ENCODE measurements at regions not wholly inside any gene's neighbourhood (a gene's known extent, or its start where the extent isn't known, plus 50 kb on each side); places are given as distances from the start of the nearest gene placed in this dataset.

DNA sequence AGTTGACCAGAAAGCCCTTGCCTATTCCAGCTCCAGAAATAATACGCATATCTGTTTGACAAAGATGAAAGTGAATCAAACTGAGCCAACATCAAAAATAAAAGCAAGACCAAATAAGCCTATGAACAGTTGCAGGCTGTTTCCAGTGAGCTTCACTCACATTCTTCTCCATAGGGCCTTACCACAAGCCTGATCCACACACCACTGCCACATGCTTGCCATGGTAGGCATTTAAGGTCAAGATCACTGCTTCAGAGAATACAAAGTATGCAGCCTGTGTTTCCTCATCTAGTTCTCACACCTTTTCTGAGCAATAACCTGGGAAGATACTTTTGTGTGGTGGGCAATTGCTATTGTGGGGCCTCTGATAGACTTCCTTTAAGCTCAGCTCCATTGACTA is 1060.2 kb downstream of the CDH11 start:
- Histone ChIP-seq H3K9me2 (replicated peaks; ENCODE audit: insufficient read depth, low read length) (no peaks in the 10 kb centered on the region), H3K9ac (ENCODE audit: low read length) (no peak overlapping the region), H4K20me1 (ENCODE audit: insufficient read depth, low read length) (no peaks in the 10 kb centered on the region), H3K4me2 (ENCODE audit: low read depth, low read length) (no peak overlapping the region), H3K36me3 (replicated peaks; ENCODE audit: insufficient read depth, low read length) (no peaks in the 10 kb centered on the region), H3K79me2 (ENCODE audit: low read length) (no peaks in the 10 kb centered on the region), H2AFZ (ENCODE audit: low read length) (no peak overlapping the region), H3F3A (ENCODE audit: insufficient read depth, low read length) (no peaks in the 10 kb centered on the region), H3K4me1 (ENCODE audit: low read length) (no peaks in the 10 kb centered on the region), H3K27me3 (replicated peaks; ENCODE audit: insufficient read depth, low read length) (no peaks in the 10 kb centered on the region), H3K9me3 (replicated peaks; ENCODE audit: insufficient read depth, low read length) (no peaks in the 10 kb centered on the region), H3K4me3 (ENCODE audit: low read length) (no peak overlapping the region), H3K27ac (ENCODE audit: low read length) (no peak overlapping the region)
- TF ChIP-seq CTCF (IDR thresholded peaks at IDR 0.05; ENCODE audit: low read length) = no peak
- no peak for TF ChIP-seq EZH2phosphoT487 (IDR thresholded peaks at IDR 0.05; ENCODE audit: low read length)
- TF ChIP-seq EZH2 (optimal IDR thresholded peaks at IDR 0.05; ENCODE audit: low read depth, low read length) = no peak
- no peak for DNase-seq

- Histone ChIP-seq H3K4me3 (ENCODE audit: low read length) (no peak overlapping the region), H3K27ac (ENCODE audit: low read length) (no peak overlapping the region), H3K9ac (ENCODE audit: low read length) (no peak overlapping the region), H3K4me2 (ENCODE audit: low read depth, low read length) (no peak overlapping the region), H3K9me3 (replicated peaks; ENCODE audit: insufficient read depth, low read length) (no peaks in the 10 kb centered on the region), H3K27me3 (replicated peaks; ENCODE audit: insufficient read depth, low read length) (no peaks in the 10 kb centered on the region), H2AFZ (ENCODE audit: low read length) (no peak overlapping the region), H4K20me1 (ENCODE audit: insufficient read depth, low read length) (no peaks in the 10 kb centered on the region), H3K4me1 (ENCODE audit: low read length) (no peaks in the 10 kb centered on the region), H3K79me2 (ENCODE audit: low read length) (no peaks in the 10 kb centered on the region), H3F3A (ENCODE audit: insufficient read depth, low read length) (no peaks in the 10 kb centered on the region), H3K9me2 (replicated peaks; ENCODE audit: insufficient read depth, low read length) (no peaks in the 10 kb centered on the region), H3K36me3 (replicated peaks; ENCODE audit: insufficient read depth, low read length) (no peaks in the 10 kb centered on the region)
- DNase-seq = no peak
- TF ChIP-seq CTCF (IDR thresholded peaks at IDR 0.05; ENCODE audit: low read length) = no peak
- no peak for TF ChIP-seq EZH2 (optimal IDR thresholded peaks at IDR 0.05; ENCODE audit: low read depth, low read length)
- TF ChIP-seq EZH2phosphoT487 (IDR thresholded peaks at IDR 0.05; ENCODE audit: low read length) = no peak
Observed at GRCh38 chr16:64060631-64061030, 1061.2 kb downstream of the CDH11 start.

DNA sequence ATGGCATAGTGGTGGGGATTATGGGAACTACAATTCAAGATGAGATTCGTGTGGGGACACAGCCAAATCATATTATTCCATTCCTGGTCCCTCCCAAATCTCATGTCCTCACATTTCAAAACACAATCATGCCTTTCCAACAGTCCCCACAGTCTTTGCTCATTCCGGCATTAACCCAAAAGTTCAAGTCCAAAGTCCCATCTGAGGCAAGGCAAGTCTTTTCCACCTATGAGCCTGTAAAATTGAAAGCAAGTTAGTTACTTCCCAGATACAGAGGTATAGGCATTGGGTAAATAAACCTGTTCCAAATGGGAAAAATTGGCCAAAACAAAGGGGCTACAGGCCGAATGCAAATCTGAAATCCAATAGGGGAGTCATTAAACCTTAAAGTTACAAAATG is 1063.2 kb downstream of the CDH11 start:
- no peaks in the 10 kb centered on the region for H3K9me3 ChIP-seq (replicated peaks; ENCODE audit: insufficient read depth, low read length)
- DNase-seq = no peak
- no peaks in the 10 kb centered on the region for H3K27me3 ChIP-seq (replicated peaks; ENCODE audit: insufficient read depth, low read length)
- H3K27ac ChIP-seq (ENCODE audit: low read length) = no peak overlapping the region
- no peak overlapping the region for H3K4me3 ChIP-seq (ENCODE audit: low read length)
- no peaks in the 10 kb centered on the region for H3K79me2 ChIP-seq (ENCODE audit: low read length)
- TF ChIP-seq EZH2 (optimal IDR thresholded peaks at IDR 0.05; ENCODE audit: low read depth, low read length) = no peak
- no peak for TF ChIP-seq CTCF (IDR thresholded peaks at IDR 0.05; ENCODE audit: low read length)
- TF ChIP-seq EZH2phosphoT487 (IDR thresholded peaks at IDR 0.05; ENCODE audit: low read length) = no peak
- no peak overlapping the region for H2AFZ ChIP-seq (ENCODE audit: low read length)
- no peaks in the 10 kb centered on the region for H3K4me1 ChIP-seq (ENCODE audit: low read length)
- H3K36me3 ChIP-seq (replicated peaks; ENCODE audit: insufficient read depth, low read length) = no peaks in the 10 kb centered on the region
- no peaks in the 10 kb centered on the region for H3K9me2 ChIP-seq (replicated peaks; ENCODE audit: insufficient read depth, low read length)
- no peak overlapping the region for H3K9ac ChIP-seq (ENCODE audit: low read length)
- H4K20me1 ChIP-seq (ENCODE audit: insufficient read depth, low read length) = no peaks in the 10 kb centered on the region
- no peak overlapping the region for H3K4me2 ChIP-seq (ENCODE audit: low read depth, low read length)
- no peaks in the 10 kb centered on the region for H3F3A ChIP-seq (ENCODE audit: insufficient read depth, low read length)
